H1 (cell line): ENCODE measurements at regions not wholly inside any gene's neighbourhood (a gene's known extent, or its start where the extent isn't known, plus 50 kb on each side); places are given as distances from the start of the nearest gene placed in this dataset.

Source experiments
- CHD2 ChIP-seq: IDR thresholded peaks from 2 replicates; pipeline ENCODE4 v1.6.1; 2012; ENCODE audit warnings: low read length, improper control_type of control experiment
- CHD7 ChIP-seq: fragments of 300-600 bp; sonication (generic); IDR thresholded peaks from 2 replicates; pipeline ENCODE4 v1.7.1; 2012; ENCODE audit warnings: low read length, moderate library complexity, mild to moderate bottlenecking, inconsistent platforms; ENCODE audit not compliant: insufficient replicate concordance
- CTCF ChIP-seq, 3 experiments: IDR thresholded peaks; 1 replicate in 2 of 3; 2 replicates in 1 of 3; pipeline versions ENCODE4 v1.5.1 to v1.6.1; 2011; ENCODE audit warnings: low read length in 3 of 3, mild to moderate bottlenecking in 3 of 3, inconsistent platforms in 2 of 3, low read depth in 1 of 3, moderate library complexity in 1 of 3; ENCODE audit not compliant: insufficient read depth in 1 of 3; ENCODE audit errors: control extremely low read depth in 1 of 3
- HDAC6 ChIP-seq: IDR thresholded peaks from one replicate; pipeline ENCODE4 v1.7.1; 2012; ENCODE audit warnings: low read depth, mild to moderate bottlenecking, inconsistent platforms, low read length, moderate library complexity
- NRF1 ChIP-seq: IDR thresholded peaks from 2 replicates; pipeline ENCODE4 v1.6.1; 2011; ENCODE audit warnings: mild to moderate bottlenecking, low read depth, low read length, improper control_type of control experiment
- SP4 ChIP-seq: IDR thresholded peaks from 2 replicates; pipeline ENCODE4 v1.6.1; 2012; ENCODE audit warnings: low read length, inconsistent platforms
- ZNF274 ChIP-seq: IDR thresholded peaks from 2 replicates; pipeline ENCODE4 v1.7.0; 2012; ENCODE audit warnings: low read length, borderline replicate concordance; ENCODE audit errors: extremely low read depth

DNA sequence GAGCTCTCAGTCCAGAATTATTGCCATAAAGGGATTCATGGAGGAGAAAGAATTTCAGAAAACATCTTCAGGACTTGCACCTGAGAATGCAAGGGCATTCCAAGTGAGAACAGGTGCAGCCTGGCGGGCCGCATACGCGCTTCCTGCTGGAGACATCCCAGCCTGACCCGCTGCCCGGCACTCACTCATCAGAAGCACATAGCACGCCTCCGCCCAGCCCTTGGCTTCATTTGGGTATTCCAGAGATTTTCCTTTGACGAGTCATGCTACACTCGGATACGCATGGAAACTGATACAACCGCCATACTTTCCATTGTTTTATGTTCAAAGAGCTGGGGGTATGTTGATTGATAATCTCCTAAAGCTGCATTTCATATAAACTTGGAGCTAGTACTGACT is 228.0 kb upstream of the ID2 start (continued):
- no peak for TF ChIP-seq CHD7
- TF ChIP-seq SP4, result no peak
- no peak for TF ChIP-seq HDAC6
- no peak for TF ChIP-seq NRF1
- TF ChIP-seq ZNF274, result no peak
- no peak for TF ChIP-seq CTCF (IDR thresholded peaks at IDR 0.05; ENCODE audit: control extremely low read depth in 1 of 3, insufficient read depth in 1 of 3, low read depth in 1 of 3, low read length in 3 of 3)
- no peak for TF ChIP-seq CHD2
